ENCODE measurements at regions not wholly inside any gene's neighbourhood (a gene's known extent, or its start where the extent isn't known, plus 50 kb on each side); places are given as distances from the start of the nearest gene placed in this dataset.

- no peak for DNase-seq
These were observed 112.1 kb downstream of the DAD1 start for GRCh38 chr14:22476887-22477286.

GRCh38 chr14:22476005-22476751 is 112.8 kb downstream of the DAD1 start:
- DNase-seq: no peak

- DNase-seq: no peak
These were observed 113.6 kb downstream of the DAD1 start for GRCh38 chr14:22475381-22475780.

GRCh38 chr14:22474730-22475351 is 114.2 kb downstream of the DAD1 start:
- DNase-seq: no peak

- DNase-seq: peak; percentile 17
These were observed 115.8 kb downstream of the DAD1 start for GRCh38 chr14:22472935-22473854.

- DNase-seq: no peak
These were observed 116.6 kb downstream of the DAD1 start for GRCh38 chr14:22472466-22472865.

GRCh38 chr14:22471545-22472121 is 117.4 kb downstream of the DAD1 start:
- no peak for DNase-seq

GRCh38 chr14:22469538-22470303 is 119.3 kb downstream of the DAD1 start:
- DNase-seq: no peak

- no peak for DNase-seq
These were observed 120.2 kb downstream of the DAD1 start for GRCh38 chr14:22468830-22469229.

GRCh38 chr14:22466491-22466890 is 122.5 kb downstream of the DAD1 start:
- DNase-seq: no peak

GRCh38 chr14:22465201-22465840 is 123.7 kb downstream of the DAD1 start:
- no peak for DNase-seq

GRCh38 chr14:22464422-22465142 is 124.4 kb downstream of the DAD1 start:
- DNase-seq: no peak

GRCh38 chr14:22463763-22464173 is 125.3 kb downstream of the DAD1 start:
- DNase-seq: no peak

- DNase-seq: no peak
These were observed 126.1 kb downstream of the DAD1 start for GRCh38 chr14:22462923-22463322.

- no peak for DNase-seq
These were observed 128.4 kb downstream of the DAD1 start for GRCh38 chr14:22460461-22461195.

GRCh38 chr14:22458737-22459136 is 130.3 kb downstream of the DAD1 start:
- no peak for DNase-seq

GRCh38 chr14:22456998-22457594 is 131.9 kb downstream of the DAD1 start:
- DNase-seq: no peak

- DNase-seq: no peak
These were observed 132.6 kb downstream of the DAD1 start for GRCh38 chr14:22456421-22456820.

GRCh38 chr14:22452330-22452729 is 136.7 kb downstream of the DAD1 start:
- no peak for DNase-seq

GRCh38 chr14:22450266-22450665 is 138.8 kb downstream of the DAD1 start:
- DNase-seq: no peak

Data from COR-L47 (cell line).